ENCODE measurements at regions not wholly inside any gene's neighbourhood (a gene's known extent, or its start where the extent isn't known, plus 50 kb on each side); places are given as distances from the start of the nearest gene placed in this dataset.

DNA sequence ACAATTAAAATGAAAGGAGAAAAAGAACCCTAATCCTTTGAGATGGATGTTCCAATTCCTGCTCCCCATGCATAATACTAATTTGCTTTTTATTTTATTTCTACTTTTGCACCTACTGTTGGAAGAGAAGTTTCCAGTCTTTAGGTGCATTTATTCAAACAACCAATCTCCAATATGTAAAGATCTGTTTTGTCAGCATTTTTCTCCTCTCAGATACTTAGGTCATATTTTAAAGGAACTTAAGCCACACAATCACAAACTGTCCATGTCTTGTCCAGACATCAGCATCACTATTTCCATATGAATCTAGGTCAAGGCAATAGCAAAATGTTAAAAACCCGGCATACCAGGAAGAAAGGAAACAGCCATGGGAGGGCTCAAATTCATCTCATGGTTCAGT is 1023.2 kb downstream of the BCL11A start:
- no peak overlapping the region for H3K4me3 ChIP-seq (ENCODE audit: low read depth, low read length)
- TF ChIP-seq, protein P1, sequence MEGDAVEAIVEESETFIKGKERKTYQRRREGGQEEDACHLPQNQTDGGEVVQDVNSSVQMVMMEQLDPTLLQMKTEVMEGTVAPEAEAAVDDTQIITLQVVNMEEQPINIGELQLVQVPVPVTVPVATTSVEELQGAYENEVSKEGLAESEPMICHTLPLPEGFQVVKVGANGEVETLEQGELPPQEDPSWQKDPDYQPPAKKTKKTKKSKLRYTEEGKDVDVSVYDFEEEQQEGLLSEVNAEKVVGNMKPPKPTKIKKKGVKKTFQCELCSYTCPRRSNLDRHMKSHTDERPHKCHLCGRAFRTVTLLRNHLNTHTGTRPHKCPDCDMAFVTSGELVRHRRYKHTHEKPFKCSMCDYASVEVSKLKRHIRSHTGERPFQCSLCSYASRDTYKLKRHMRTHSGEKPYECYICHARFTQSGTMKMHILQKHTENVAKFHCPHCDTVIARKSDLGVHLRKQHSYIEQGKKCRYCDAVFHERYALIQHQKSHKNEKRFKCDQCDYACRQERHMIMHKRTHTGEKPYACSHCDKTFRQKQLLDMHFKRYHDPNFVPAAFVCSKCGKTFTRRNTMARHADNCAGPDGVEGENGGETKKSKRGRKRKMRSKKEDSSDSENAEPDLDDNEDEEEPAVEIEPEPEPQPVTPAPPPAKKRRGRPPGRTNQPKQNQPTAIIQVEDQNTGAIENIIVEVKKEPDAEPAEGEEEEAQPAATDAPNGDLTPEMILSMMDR (IDR thresholded peaks at IDR 0.05; ENCODE audit: insufficient read depth, low read length): no peak
- no peak for DNase-seq (ENCODE audit: low read depth)

DNA sequence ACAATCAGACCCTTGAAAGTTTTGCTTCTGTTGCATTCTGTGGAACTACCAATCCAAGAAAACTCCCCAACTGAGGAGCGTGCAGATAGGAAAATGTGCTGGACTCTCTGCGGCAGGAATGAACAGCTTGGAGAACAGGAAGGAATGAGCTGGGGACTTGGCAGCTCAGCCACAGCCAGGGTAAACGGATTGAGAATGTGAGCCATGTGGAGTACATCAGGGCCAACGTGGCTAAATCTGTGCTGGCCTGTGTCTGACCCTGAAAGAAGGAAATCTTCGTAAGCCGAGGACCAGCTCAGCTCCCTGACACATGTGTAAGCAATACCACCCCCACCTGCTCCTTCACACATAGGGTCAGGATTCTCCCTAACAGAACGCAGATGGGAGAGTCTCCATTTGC is 1023.7 kb downstream of the BCL11A start:
- no peak for DNase-seq (ENCODE audit: low read depth)
- TF ChIP-seq, protein P1 (IDR thresholded peaks at IDR 0.05; ENCODE audit: insufficient read depth, low read length): no peak
- H3K4me3 ChIP-seq (ENCODE audit: low read depth, low read length): no peak overlapping the region

GRCh38 chr2:59528525-59528924 is 1024.9 kb downstream of the BCL11A start:
- H3K4me3 ChIP-seq (ENCODE audit: low read depth, low read length): no peak overlapping the region
- DNase-seq (ENCODE audit: low read depth): no peak
- TF ChIP-seq, protein P1 (IDR thresholded peaks at IDR 0.05; ENCODE audit: insufficient read depth, low read length): no peak

- H3K4me3 ChIP-seq (ENCODE audit: low read depth, low read length): no peak overlapping the region
- no peak for DNase-seq (ENCODE audit: low read depth)
- TF ChIP-seq, protein P1 (IDR thresholded peaks at IDR 0.05; ENCODE audit: insufficient read depth, low read length): no peak
Measured at GRCh38 chr2:59502981-59503380, 1050.5 kb downstream of the BCL11A start.

- H3K4me3 ChIP-seq (ENCODE audit: low read depth, low read length): no peak overlapping the region
- DNase-seq (ENCODE audit: low read depth): no peak
- TF ChIP-seq, protein P1 (IDR thresholded peaks at IDR 0.05; ENCODE audit: insufficient read depth, low read length): no peak
Measured at GRCh38 chr2:59490994-59491393, 1062.5 kb downstream of the BCL11A start.

GRCh38 chr2:59490192-59490591 is 1063.3 kb downstream of the BCL11A start:
- H3K4me3 ChIP-seq (ENCODE audit: low read depth, low read length): no peak overlapping the region
- TF ChIP-seq, protein P1 (IDR thresholded peaks at IDR 0.05; ENCODE audit: insufficient read depth, low read length): no peak
- no peak for DNase-seq (ENCODE audit: low read depth)

DNA sequence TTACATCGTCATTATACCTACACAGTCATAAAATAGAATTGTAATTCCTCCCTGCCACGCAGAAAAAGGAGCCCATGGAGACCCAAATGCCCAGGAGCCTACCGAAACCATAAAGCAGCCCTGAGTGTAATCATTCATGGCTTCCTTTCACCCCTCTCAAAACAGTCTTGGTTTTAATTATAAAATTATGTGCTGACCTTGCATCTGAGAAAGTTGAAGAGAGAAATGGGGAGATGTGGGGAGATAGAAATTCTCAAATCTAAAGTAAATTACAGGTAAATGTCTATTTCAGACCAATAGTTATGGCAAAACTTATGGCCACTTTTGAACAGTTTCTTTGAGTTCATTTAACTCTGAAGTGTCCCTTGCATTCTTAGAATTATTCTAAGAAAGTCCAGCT is 1068.8 kb downstream of the BCL11A start:
- TF ChIP-seq, protein P1 (IDR thresholded peaks at IDR 0.05; ENCODE audit: insufficient read depth, low read length): no peak
- DNase-seq (ENCODE audit: low read depth): no peak

More for the DNA sequence above, 1068.8 kb downstream of the BCL11A start:
- H3K4me3 ChIP-seq (ENCODE audit: low read depth, low read length): no peak overlapping the region

Measured in fibroblast of the aortic adventitia (primary cell).